Tibial nerve (tissue), 4 donors: ENCODE measurements at regions not wholly inside any gene's neighbourhood (a gene's known extent, or its start where the extent isn't known, plus 50 kb on each side); places are given as distances from the start of the nearest gene placed in this dataset.

ENCODE experiments used
- DNase-seq, 2 donors: peaks; one replicate each; pipeline ENCODE4 v3.0.0-alpha.2; 2019; ENCODE audit warnings: low spot score in 2 of 2
- H3K27ac ChIP-seq, 4 donors: fragments of 200-600 bp; sonication (generic) in 3 of 4; one replicate each; pipeline ENCODE4 v1.5.1; 2017 to 2019; ENCODE audit warnings: mild to moderate bottlenecking in 1 of 4
- H3K27me3 ChIP-seq, 2 donors: fragments of 200-600 bp; sonication (generic) in 1 of 2; one replicate each; pipeline versions ENCODE4 v1.5.1 to v1.6.0; 2017 to 2019
- H3K36me3 ChIP-seq, 3 donors: fragments of 200-600 bp; sonication (generic); one replicate each; pipeline ENCODE4 v1.5.1; 2018 to 2019
- H3K4me1 ChIP-seq, 4 donors: fragments of 200-600 bp; sonication (generic) in 3 of 4; one replicate each; pipeline ENCODE4 v1.5.1; 2017 to 2019
- H3K4me3 ChIP-seq, 4 donors: fragments of 200-600 bp; sonication (generic) in 3 of 4; one replicate each; pipeline ENCODE4 v1.5.1; 2017 to 2019; ENCODE audit warnings: mild to moderate bottlenecking in 1 of 4, moderate library complexity in 1 of 4
- H3K9me3 ChIP-seq, 4 donors: fragments of 200-600 bp; sonication (generic) in 3 of 4; one replicate each; pipeline ENCODE4 v1.5.1; 2017 to 2019
- CTCF ChIP-seq, 5 experiments: fragments of 200-600 bp in 3 of 5; fragments of 450-650 bp in 2 of 5; sonication (generic) in 3 of 5; IDR thresholded peaks; one replicate each; pipeline ENCODE4 v1.5.1; 2016 to 2019; ENCODE audit warnings: antibody characterized with exemption in 5 of 5, mild to moderate bottlenecking in 3 of 5, moderate library complexity in 2 of 5
- EP300 ChIP-seq, 2 donors: sonication (generic); formaldehyde crosslinking; IDR thresholded peaks; one replicate each; pipeline ENCODE4 v1.6.1; 2017; ENCODE audit warnings: antibody characterized with exemption in 2 of 2, mild to moderate bottlenecking in 1 of 2
- POLR2A ChIP-seq, 2 donors: fragments of 450-650 bp; IDR thresholded peaks; one replicate each; pipeline ENCODE4 v1.6.1; 2017; ENCODE audit warnings: antibody characterized with exemption in 2 of 2, mild to moderate bottlenecking in 2 of 2, moderate library complexity in 2 of 2
- WGBS, 2 donors: methylation state at CpG; one replicate each; pipeline ENCODE4 v1.1.5; 2018; 5-methylcytosine and 5-hydroxymethylcytosine counted together

- Histone ChIP-seq H3K36me3 (no peaks in the 10 kb centered on the region), H3K4me1 (no peaks in the 10 kb centered on the region), H3K27ac (no peak overlapping the region), H3K4me3 (no peak overlapping the region), H3K27me3 (no peaks in the 10 kb centered on the region), H3K9me3 (no peaks in the 10 kb centered on the region)
- 41 to 43% methylated on average over 1 of the region's 1 CpG for WGBS, 2 donors
- no peak for TF ChIP-seq EP300 (IDR thresholded peaks at IDR 0.05)
- no peak for TF ChIP-seq CTCF (IDR thresholded peaks at IDR 0.05)
- TF ChIP-seq POLR2A (IDR thresholded peaks at IDR 0.05): no peak
- DNase-seq: no peak
Measured at GRCh38 chr13:83272076-83272475, 610.2 kb downstream of the SLITRK1 start.

DNA sequence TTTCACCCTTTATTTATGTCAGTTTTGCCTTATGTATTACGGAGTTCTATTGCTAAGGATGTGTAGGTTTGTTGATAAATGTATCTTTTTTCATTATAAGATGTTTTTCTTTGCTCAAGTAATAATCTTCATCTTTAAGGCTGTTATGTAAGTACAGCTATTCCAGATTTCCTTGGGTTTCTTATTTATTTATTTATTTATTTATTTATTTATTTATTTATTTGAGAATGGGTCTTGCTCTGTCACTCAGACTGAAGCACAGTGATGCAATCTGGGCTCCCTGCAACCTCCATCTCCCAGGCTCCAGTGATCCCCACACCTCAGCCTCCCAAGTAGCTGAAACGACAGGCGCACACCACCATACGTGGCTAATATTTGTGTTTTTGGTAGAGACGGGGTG, 617.0 kb downstream of the SLITRK1 start:
- no peaks in the 10 kb centered on the region for H3K9me3 ChIP-seq
- no peaks in the 10 kb centered on the region for H3K4me1 ChIP-seq
- H3K27me3 ChIP-seq: no peaks in the 10 kb centered on the region
- H3K36me3 ChIP-seq: no peaks in the 10 kb centered on the region
- DNase-seq: no peak
- no peak overlapping the region for H3K27ac ChIP-seq
- no peak overlapping the region for H3K4me3 ChIP-seq
- TF ChIP-seq POLR2A (IDR thresholded peaks at IDR 0.05): no peak
- no peak for TF ChIP-seq EP300 (IDR thresholded peaks at IDR 0.05)
- TF ChIP-seq CTCF (IDR thresholded peaks at IDR 0.05): no peak
- 65 to 81% methylated on average over 5 of the region's 5 CpGs for WGBS, 2 donors

GRCh38 chr13:83248751-83249150, 633.5 kb downstream of the SLITRK1 start:
- 75 to 84% methylated on average over 6 of the region's 6 CpGs for WGBS, 2 donors
- H3K27me3 ChIP-seq: no peaks in the 10 kb centered on the region
- peaks cover 0 to 19% (median 0%) of the 10 kb centered on the region in 4 donors for H3K9me3 ChIP-seq
- TF ChIP-seq CTCF (IDR thresholded peaks at IDR 0.05) (no peak), POLR2A (IDR thresholded peaks at IDR 0.05) (no peak), EP300 (IDR thresholded peaks at IDR 0.05) (no peak)
- H3K27ac ChIP-seq: no peak overlapping the region
- no peaks in the 10 kb centered on the region for H3K36me3 ChIP-seq
- no peak for DNase-seq
- no peaks in the 10 kb centered on the region for H3K4me1 ChIP-seq
- H3K4me3 ChIP-seq: no peak overlapping the region

DNA sequence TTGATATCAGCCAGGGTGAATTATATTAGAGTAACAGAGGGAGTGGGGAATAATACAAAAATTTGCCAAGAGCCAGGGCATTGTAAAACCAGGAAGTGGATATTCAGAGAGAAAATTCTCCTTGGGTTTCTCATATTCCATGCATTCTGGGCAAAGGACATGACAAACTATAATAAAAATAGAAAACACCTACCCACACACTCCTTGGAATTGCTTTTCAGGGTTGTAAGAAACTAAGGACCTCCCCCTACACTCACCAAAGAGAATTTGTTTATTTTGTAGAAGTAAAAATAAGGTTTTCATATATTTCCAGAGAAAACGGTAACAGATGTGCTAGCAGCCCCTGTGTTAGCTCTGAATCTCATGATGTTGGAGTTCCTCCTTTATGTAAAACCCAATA, 649.6 kb downstream of the SLITRK1 start:
- Histone ChIP-seq H3K9me3 (no peaks in the 10 kb centered on the region), H3K27me3 (no peaks in the 10 kb centered on the region), H3K27ac (no peak overlapping the region), H3K36me3 (no peaks in the 10 kb centered on the region), H3K4me1 (no peaks in the 10 kb centered on the region), H3K4me3 (no peak overlapping the region)
- DNase-seq: no peak
- TF ChIP-seq CTCF (IDR thresholded peaks at IDR 0.05): no peak
- TF ChIP-seq POLR2A (IDR thresholded peaks at IDR 0.05): no peak
- no peak for TF ChIP-seq EP300 (IDR thresholded peaks at IDR 0.05)
- 54 to 56% methylated on average over 1 of the region's 1 CpG for WGBS, 2 donors

DNA sequence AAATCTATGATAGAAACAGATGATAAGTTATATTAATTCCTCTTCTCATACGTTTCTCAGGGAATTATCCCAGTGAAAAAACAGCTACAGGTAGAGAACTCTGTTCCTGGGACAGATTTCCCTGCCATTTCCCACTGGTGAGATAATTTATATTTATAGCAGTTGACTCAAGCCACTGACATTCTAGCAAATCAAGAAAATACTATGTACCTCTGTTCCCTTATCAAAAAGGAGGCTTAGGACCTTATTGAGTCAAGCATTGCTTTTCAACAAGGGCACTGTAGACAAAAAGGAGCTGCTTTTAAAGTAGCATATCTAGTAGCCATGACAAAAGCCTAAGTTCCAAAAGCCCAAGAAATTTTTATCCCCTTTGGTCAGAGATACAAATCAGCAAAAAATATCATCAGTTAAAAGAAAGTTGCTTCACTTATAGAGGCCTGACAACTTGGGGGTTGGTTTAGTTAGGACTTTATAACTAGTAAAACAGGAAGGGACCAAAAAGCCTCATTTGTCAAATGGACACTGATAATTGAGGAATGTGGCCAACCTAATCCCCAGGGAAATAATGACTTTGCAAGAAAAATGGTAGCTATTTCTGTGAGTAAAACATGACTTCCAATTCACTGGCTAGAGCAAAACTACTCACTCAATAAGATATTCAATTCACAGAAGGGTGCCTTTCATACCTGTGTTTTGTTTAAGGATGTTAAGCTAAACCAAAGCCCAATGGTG, 652.5 kb downstream of the SLITRK1 start:
- Histone ChIP-seq H3K4me1 (no peaks in the 10 kb centered on the region), H3K9me3 (no peaks in the 10 kb centered on the region), H3K27ac (no peak overlapping the region), H3K36me3 (no peaks in the 10 kb centered on the region), H3K27me3 (no peaks in the 10 kb centered on the region), H3K4me3 (no peak overlapping the region)
- DNase-seq: no peak
- 70 to 88% methylated on average over 1 of the region's 1 CpG for WGBS, 2 donors
- no peak for TF ChIP-seq EP300 (IDR thresholded peaks at IDR 0.05)
- no peak for TF ChIP-seq CTCF (IDR thresholded peaks at IDR 0.05)
- no peak for TF ChIP-seq POLR2A (IDR thresholded peaks at IDR 0.05)
